ENCODE measurements at regions not wholly inside any gene's neighbourhood (a gene's known extent, or its start where the extent isn't known, plus 50 kb on each side); places are given as distances from the start of the nearest gene placed in this dataset.
A peak's percentile ranks its signal among the peaks of the same experiment; 100 is the strongest.
"Not testable (repeated sequence)": the region's sequence is repeated elsewhere in the genome, so short reads cannot be mapped to it uniquely, and the experiment has no call there.

- no peak for DNase-seq
Measured at GRCh38 chr5:165370233-165370632, 1864.8 kb downstream of the MAT2B start.

GRCh38 chr5:165370794-165371193, 1865.4 kb downstream of the MAT2B start:
- peak; percentile 10 for DNase-seq

GRCh38 chr5:165375201-165375600, 1869.8 kb downstream of the MAT2B start:
- DNase-seq, result no peak

- DNase-seq, result no peak
Measured at GRCh38 chr5:165393839-165394238, 1888.4 kb downstream of the MAT2B start.

GRCh38 chr5:165397516-165397915, 1892.1 kb downstream of the MAT2B start:
- no peak for DNase-seq

GRCh38 chr5:165400086-165400485, 1894.7 kb downstream of the MAT2B start:
- no peak for DNase-seq

- no peak for DNase-seq
Measured at GRCh38 chr5:165404917-165405316, 1899.5 kb downstream of the MAT2B start.

GRCh38 chr5:165405340-165405739, 1899.9 kb downstream of the MAT2B start:
- DNase-seq, result no peak

GRCh38 chr5:165407352-165407751, 1901.9 kb downstream of the MAT2B start:
- no peak for DNase-seq

GRCh38 chr5:165410476-165410875, 1905.1 kb downstream of the MAT2B start:
- peak; percentile 0 for DNase-seq

- not testable (repeated sequence) for DNase-seq
Measured at GRCh38 chr5:165411532-165411931, 1906.1 kb downstream of the MAT2B start.

GRCh38 chr5:165420493-165420892, 1915.1 kb downstream of the MAT2B start:
- DNase-seq, result no peak

- DNase-seq, result no peak
Measured at GRCh38 chr5:165423697-165424299, 1918.4 kb downstream of the MAT2B start.

- DNase-seq, result no peak
Measured at GRCh38 chr5:165425594-165425993, 1920.2 kb downstream of the MAT2B start.

GRCh38 chr5:165448753-165449152, 1943.3 kb downstream of the MAT2B start:
- no peak for DNase-seq

GRCh38 chr5:165457859-165458481, 1952.6 kb downstream of the MAT2B start:
- DNase-seq, result peak; percentile 35

GRCh38 chr5:165459232-165459631, 1953.8 kb downstream of the MAT2B start:
- peak; percentile 3 for DNase-seq

GRCh38 chr5:165460911-165461310, 1955.5 kb downstream of the MAT2B start:
- no peak for DNase-seq

- DNase-seq, result no peak
Measured at GRCh38 chr5:165477546-165477945, 1972.1 kb downstream of the MAT2B start.

GRCh38 chr5:165495829-165496380, 1990.5 kb downstream of the MAT2B start:
- no peak for DNase-seq

GRCh38 chr5:165497707-165498106, 1992.3 kb downstream of the MAT2B start:
- DNase-seq, result no peak

GRCh38 chr5:165502893-165503691, 1997.7 kb downstream of the MAT2B start:
- DNase-seq, result no peak

GRCh38 chr5:165504674-165505073, 1999.3 kb downstream of the MAT2B start:
- no peak for DNase-seq

GRCh38 chr5:165508286-165508685, 2002.9 kb downstream of the MAT2B start:
- DNase-seq, result no peak

All from fibroblast of skin of right biceps (primary cell).